ENCODE measurements at regions not wholly inside any gene's neighbourhood (a gene's known extent, or its start where the extent isn't known, plus 50 kb on each side); places are given as distances from the start of the nearest gene placed in this dataset.

DNA sequence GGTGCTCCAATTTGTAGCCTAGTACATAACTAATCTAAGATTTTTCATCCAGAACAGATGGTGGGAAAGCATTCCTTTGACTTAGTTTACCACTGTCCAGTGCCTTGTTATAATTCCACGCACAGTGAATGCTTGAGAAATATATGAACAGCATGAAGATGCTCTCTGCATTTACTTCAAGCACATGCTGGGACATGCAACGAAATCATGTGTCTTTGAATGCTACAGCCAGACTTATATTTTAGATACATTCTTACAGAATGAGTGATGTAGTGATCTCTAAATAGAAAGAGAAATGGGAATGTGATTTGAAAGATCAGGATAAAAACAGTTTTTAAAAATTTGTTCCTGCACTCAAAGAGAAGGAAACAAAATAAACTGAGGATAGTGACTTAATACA is 398.3 kb downstream of the FBXO15 start:
- TF ChIP-seq EZH2 (IDR thresholded peaks at IDR 0.05; ENCODE audit: borderline replicate concordance) = no peak
- TF ChIP-seq, protein P1, sequence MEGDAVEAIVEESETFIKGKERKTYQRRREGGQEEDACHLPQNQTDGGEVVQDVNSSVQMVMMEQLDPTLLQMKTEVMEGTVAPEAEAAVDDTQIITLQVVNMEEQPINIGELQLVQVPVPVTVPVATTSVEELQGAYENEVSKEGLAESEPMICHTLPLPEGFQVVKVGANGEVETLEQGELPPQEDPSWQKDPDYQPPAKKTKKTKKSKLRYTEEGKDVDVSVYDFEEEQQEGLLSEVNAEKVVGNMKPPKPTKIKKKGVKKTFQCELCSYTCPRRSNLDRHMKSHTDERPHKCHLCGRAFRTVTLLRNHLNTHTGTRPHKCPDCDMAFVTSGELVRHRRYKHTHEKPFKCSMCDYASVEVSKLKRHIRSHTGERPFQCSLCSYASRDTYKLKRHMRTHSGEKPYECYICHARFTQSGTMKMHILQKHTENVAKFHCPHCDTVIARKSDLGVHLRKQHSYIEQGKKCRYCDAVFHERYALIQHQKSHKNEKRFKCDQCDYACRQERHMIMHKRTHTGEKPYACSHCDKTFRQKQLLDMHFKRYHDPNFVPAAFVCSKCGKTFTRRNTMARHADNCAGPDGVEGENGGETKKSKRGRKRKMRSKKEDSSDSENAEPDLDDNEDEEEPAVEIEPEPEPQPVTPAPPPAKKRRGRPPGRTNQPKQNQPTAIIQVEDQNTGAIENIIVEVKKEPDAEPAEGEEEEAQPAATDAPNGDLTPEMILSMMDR (IDR thresholded peaks at IDR 0.05; ENCODE audit: poor library complexity) = no peak

All from hepatocyte (in vitro differentiated cells).